Erythroblast (primary cell): ENCODE measurements at regions not wholly inside any gene's neighbourhood (a gene's known extent, or its start where the extent isn't known, plus 50 kb on each side); places are given as distances from the start of the nearest gene placed in this dataset.

Experiments used
- DNase-seq, 2 experiments: peaks; one replicate each; lab custom pipeline; 2025; lab: John Stamatoyannopoulos, UW
- GATA1 ChIP-seq: IDR thresholded peaks from 2 replicates; pipeline ENCODE4 v1.6.1; 2011; ENCODE audit warnings: low read depth, mild to moderate bottlenecking, control low read depth, low read length, moderate library complexity
- POLR2A ChIP-seq: IDR thresholded peaks from 2 replicates; pipeline ENCODE4 v1.6.1; 2011; ENCODE audit warnings: mild to moderate bottlenecking, low read length

- TF ChIP-seq POLR2A (no peak), GATA1 (no peak)
- DNase-seq: no peak
These were observed 230.3 kb downstream of the OSR1 start for GRCh38 chr2:19128148-19128547.

GRCh38 chr2:19127616-19128015, 230.8 kb downstream of the OSR1 start:
- no peak for TF ChIP-seq GATA1
- no peak for TF ChIP-seq POLR2A

GRCh38 chr2:19125901-19126680, 232.3 kb downstream of the OSR1 start:
- TF ChIP-seq POLR2A (no peak), GATA1 (no peak)
- no peak for DNase-seq

More at GRCh38 chr2:19127616-19128015, 230.8 kb downstream of the OSR1 start:
- no peak for DNase-seq

- no peak for TF ChIP-seq GATA1
- TF ChIP-seq POLR2A: no peak
- DNase-seq: no peak
These were observed 234.3 kb downstream of the OSR1 start for GRCh38 chr2:19124135-19124534.

- TF ChIP-seq POLR2A (no peak), GATA1 (no peak)
- DNase-seq: no peak
These were observed 234.9 kb downstream of the OSR1 start for GRCh38 chr2:19123556-19123955.

- DNase-seq: no peak
- TF ChIP-seq POLR2A: no peak
- no peak for TF ChIP-seq GATA1
These were observed 236.2 kb downstream of the OSR1 start for GRCh38 chr2:19122220-19122619.

GRCh38 chr2:19120941-19121750, 237.3 kb downstream of the OSR1 start:
- DNase-seq: no peak
- TF ChIP-seq POLR2A (no peak), GATA1 (no peak)

- no peak for TF ChIP-seq GATA1
- TF ChIP-seq POLR2A: no peak
- DNase-seq: no peak
These were observed 238.2 kb downstream of the OSR1 start for GRCh38 chr2:19120181-19120580.

- TF ChIP-seq POLR2A: no peak
- no peak for TF ChIP-seq GATA1
- no peak for DNase-seq
These were observed 239.0 kb downstream of the OSR1 start for GRCh38 chr2:19119326-19120001.

GRCh38 chr2:19116918-19117317, 241.5 kb downstream of the OSR1 start:
- TF ChIP-seq POLR2A (no peak), GATA1 (no peak)
- no peak for DNase-seq

GRCh38 chr2:19114754-19115231, 243.6 kb downstream of the OSR1 start:
- no peak for DNase-seq
- no peak for TF ChIP-seq GATA1
- TF ChIP-seq POLR2A: no peak

GRCh38 chr2:19114126-19114525, 244.3 kb downstream of the OSR1 start:
- TF ChIP-seq GATA1: no peak
- TF ChIP-seq POLR2A: no peak
- no peak for DNase-seq

- no peak for TF ChIP-seq GATA1
- TF ChIP-seq POLR2A: no peak
- no peak for DNase-seq
These were observed 247.1 kb downstream of the OSR1 start for GRCh38 chr2:19111354-19111753.
